ENCODE measurements at regions not wholly inside any gene's neighbourhood (a gene's known extent, or its start where the extent isn't known, plus 50 kb on each side); places are given as distances from the start of the nearest gene placed in this dataset.
"Not testable (repeated sequence)": the region's sequence is repeated elsewhere in the genome, so short reads cannot be mapped to it uniquely, and the experiment has no call there.

- 41 to 47% (median 43%) methylated on average over 2 of the region's 2 CpGs for WGBS, 3 donors
- DNase-seq (no peak), ATAC-seq (no peak)
- no peaks in the 10 kb centered on the region for H3K36me3 ChIP-seq (ENCODE audit: insufficient read depth in 1 of 2, low read depth in 1 of 2)
- no peaks in the 10 kb centered on the region for H3K9me3 ChIP-seq
- H3K27me3 ChIP-seq (ENCODE audit: insufficient read depth in 3 of 3, low read length in 2 of 3) = no peaks in the 10 kb centered on the region
- no peak overlapping the region for H3K27ac ChIP-seq
- H3K4me3 ChIP-seq = no peak overlapping the region
- TF ChIP-seq CTCF (IDR thresholded peaks at IDR 0.05) = no peak
- intact Hi-C loops (cut with DNase I) = no loop called here
- no peaks in the 10 kb centered on the region for H3K4me1 ChIP-seq
Measured at GRCh38 chr6:85913001-85913400, 270.3 kb upstream of the SYNCRIP start.

GRCh38 chr6:85912582-85912981 is 269.9 kb upstream of the SYNCRIP start:
- ATAC-seq (no peak), DNase-seq (no peak)
- Histone ChIP-seq H3K27ac (no peak overlapping the region), H3K4me1 (no peaks in the 10 kb centered on the region), H3K4me3 (no peak overlapping the region), H3K36me3 (ENCODE audit: insufficient read depth in 1 of 2, low read depth in 1 of 2) (no peaks in the 10 kb centered on the region), H3K27me3 (ENCODE audit: insufficient read depth in 3 of 3, low read length in 2 of 3) (no peaks in the 10 kb centered on the region), H3K9me3 (no peaks in the 10 kb centered on the region)
- no peak for TF ChIP-seq CTCF (IDR thresholded peaks at IDR 0.05)
- WGBS, 3 donors = 70 to 79% (median 72%) methylated on average over 3 of the region's 3 CpGs
- intact Hi-C loops (cut with DNase I) = no loop called here

GRCh38 chr6:85911067-85911466 is 268.4 kb upstream of the SYNCRIP start:
- no peak for DNase-seq
- Histone ChIP-seq H3K4me1 (no peaks in the 10 kb centered on the region), H3K36me3 (ENCODE audit: insufficient read depth in 1 of 2, low read depth in 1 of 2) (no peaks in the 10 kb centered on the region), H3K27me3 (ENCODE audit: insufficient read depth in 3 of 3, low read length in 2 of 3) (no peaks in the 10 kb centered on the region), H3K9me3 (no peaks in the 10 kb centered on the region), H3K4me3 (no peak overlapping the region), H3K27ac (no peak overlapping the region)
- TF ChIP-seq CTCF (IDR thresholded peaks at IDR 0.05) = no peak
- 86 to 94% (median 87%) methylated on average over 9 of the region's 9 CpGs for WGBS, 3 donors
- intact Hi-C loops (cut with DNase I) = no loop called here
- ATAC-seq = no peak

GRCh38 chr6:85908120-85908519 is 265.4 kb upstream of the SYNCRIP start:
- H3K4me1 ChIP-seq; DNase-seq; H3K27ac ChIP-seq; H3K27me3 ChIP-seq (ENCODE audit: insufficient read depth in 3 of 3, low read length in 2 of 3); H3K4me3 ChIP-seq; H3K36me3 ChIP-seq (ENCODE audit: insufficient read depth in 1 of 2, low read depth in 1 of 2); H3K9me3 ChIP-seq; intact Hi-C loops (cut with DNase I); ATAC-seq: not testable (repeated sequence)
- 82 to 91% (median 88%) methylated on average over 4 of the region's 4 CpGs for WGBS, 3 donors

GRCh38 chr6:85892346-85892745 is 249.7 kb upstream of the SYNCRIP start:
- ATAC-seq (no peak), DNase-seq (no peak)
- no peaks in the 10 kb centered on the region for H3K36me3 ChIP-seq (ENCODE audit: insufficient read depth in 1 of 2, low read depth in 1 of 2)
- H3K27me3 ChIP-seq (ENCODE audit: insufficient read depth in 3 of 3, low read length in 2 of 3) = no peaks in the 10 kb centered on the region
- H3K9me3 ChIP-seq = no peaks in the 10 kb centered on the region
- no peak overlapping the region for H3K4me3 ChIP-seq
- intact Hi-C loops (cut with DNase I) = no loop called here
- no peak for TF ChIP-seq CTCF (IDR thresholded peaks at IDR 0.05)
- H3K27ac ChIP-seq = no peak overlapping the region
- H3K4me1 ChIP-seq = no peaks in the 10 kb centered on the region
- 58 to 60% (median 59%) methylated on average over 3 of the region's 3 CpGs for WGBS, 3 donors

Measured in psoas muscle (tissue), 7 donors.